GM20000 (cell line): ENCODE measurements at regions not wholly inside any gene's neighbourhood (a gene's known extent, or its start where the extent isn't known, plus 50 kb on each side); places are given as distances from the start of the nearest gene placed in this dataset.

Experiments
- DNase-seq: peaks from one replicate; pipeline ENCODE4 v3.0.0; 2012; ENCODE audit warnings: low spot score
- TF ChIP-seq, protein P1 (sequence below): IDR thresholded peaks from 2 replicates; pipeline ENCODE4 v1.5.1; 2012; ENCODE audit warnings: mild to moderate bottlenecking, control low read depth; ENCODE audit errors: extremely low read depth, missing control alignments

DNA sequence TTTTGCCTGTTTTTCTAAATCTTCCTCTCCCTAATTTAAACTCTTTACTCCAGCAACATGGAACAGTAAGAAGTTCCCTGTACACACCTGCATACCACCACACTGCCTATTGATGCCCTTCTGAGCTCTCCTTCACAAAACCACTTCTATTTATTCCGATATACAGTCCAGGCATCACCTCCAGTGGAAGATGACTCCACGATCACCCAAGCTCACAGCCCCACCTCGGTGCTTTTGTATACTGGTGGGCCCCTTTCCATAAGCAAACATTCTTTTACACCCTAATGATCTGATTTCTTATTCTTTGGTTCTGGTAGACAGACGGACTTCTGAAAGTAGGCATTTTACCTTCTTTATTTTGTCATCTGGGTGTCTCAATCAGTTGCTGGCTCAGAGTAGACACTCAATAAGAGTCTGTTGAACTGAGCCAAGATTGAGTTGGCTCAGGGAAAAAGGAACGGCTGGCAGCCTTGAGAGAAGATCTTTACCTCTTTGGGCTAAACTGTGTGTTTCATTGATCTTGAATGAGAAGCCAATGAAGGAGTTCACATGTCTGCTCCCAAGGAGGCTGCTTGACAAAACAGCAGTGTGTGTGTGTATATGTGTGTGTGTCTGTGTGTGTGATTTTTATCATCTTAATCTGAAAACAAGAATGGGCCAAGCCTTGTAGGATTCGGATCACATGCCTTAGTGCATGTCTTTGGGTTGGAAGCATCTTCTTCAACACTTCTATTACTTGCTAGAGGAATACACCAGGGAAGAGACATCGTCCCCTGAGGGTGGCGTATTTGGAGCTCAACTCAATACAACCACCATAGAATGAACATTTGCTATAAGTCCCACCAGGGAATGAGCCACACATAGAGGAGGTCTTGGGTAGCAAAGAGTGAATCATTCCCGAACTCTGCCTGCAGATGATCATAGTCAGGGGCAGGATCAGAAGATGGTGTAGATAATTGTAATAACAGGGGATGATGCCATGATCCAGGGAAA lies 341.8 kb downstream of the CYRIA start:
- TF ChIP-seq, protein P1, sequence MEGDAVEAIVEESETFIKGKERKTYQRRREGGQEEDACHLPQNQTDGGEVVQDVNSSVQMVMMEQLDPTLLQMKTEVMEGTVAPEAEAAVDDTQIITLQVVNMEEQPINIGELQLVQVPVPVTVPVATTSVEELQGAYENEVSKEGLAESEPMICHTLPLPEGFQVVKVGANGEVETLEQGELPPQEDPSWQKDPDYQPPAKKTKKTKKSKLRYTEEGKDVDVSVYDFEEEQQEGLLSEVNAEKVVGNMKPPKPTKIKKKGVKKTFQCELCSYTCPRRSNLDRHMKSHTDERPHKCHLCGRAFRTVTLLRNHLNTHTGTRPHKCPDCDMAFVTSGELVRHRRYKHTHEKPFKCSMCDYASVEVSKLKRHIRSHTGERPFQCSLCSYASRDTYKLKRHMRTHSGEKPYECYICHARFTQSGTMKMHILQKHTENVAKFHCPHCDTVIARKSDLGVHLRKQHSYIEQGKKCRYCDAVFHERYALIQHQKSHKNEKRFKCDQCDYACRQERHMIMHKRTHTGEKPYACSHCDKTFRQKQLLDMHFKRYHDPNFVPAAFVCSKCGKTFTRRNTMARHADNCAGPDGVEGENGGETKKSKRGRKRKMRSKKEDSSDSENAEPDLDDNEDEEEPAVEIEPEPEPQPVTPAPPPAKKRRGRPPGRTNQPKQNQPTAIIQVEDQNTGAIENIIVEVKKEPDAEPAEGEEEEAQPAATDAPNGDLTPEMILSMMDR: no peak

DNA sequence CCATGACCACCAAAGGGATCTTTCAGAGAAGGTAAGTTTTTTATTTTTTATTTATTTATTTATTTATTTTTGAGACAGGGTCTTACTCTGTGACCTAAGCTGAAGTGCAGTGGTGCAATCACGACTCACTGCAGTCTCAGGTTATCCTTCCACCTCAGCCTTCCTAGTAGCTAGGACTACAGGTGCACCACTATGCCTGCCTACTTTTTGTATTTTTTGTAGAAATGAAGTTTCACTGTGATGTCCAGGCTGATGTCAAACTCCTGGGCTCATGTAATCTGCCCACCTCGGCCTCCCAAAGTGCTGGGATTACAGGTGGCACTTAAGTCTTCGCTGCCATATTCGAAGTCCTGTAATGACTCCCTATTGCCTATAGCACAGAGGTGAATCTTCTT lies 342.5 kb downstream of the CYRIA start:
- TF ChIP-seq, protein P1: no peak
- no peak for DNase-seq

More for the DNA sequence above, 341.8 kb downstream of the CYRIA start:
- no peak for DNase-seq

DNA sequence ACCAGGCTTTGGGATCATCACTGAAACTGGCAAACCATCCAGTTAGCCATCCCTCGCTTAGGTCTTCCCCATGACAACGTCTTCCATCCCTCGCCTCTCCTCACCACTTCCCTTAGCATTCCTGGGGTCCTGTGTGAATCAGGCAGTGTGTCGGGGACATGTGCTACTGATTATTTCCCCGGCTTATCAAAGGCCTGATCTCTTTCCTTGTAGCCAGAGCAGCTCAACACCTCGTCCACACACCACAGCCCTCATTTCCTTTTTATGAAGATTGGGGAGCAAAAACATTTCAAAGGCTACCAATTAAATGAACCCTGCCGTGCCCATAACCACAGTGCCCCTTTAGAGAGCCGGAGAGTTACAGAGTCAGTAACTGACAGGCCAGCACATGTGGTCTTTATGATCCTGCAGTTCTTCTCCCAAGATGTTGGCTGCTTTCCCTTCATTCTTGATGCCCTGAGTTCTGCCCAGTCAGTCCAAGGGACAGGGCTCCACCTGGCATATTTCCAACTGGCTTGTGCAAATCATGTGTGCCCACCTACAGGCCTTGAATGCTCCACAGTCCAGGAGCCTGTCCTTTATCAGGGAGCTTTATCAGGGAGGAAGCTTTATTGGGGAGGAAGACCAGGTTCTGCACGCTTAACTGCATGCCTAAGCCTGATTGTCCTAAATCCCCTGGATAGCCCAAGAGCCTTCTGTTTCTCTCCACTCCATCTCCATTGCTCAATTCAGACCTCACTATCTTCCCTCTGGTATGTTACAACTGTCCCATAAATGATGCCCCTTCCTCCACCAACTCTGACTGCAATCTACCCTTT lies 343.1 kb downstream of the CYRIA start:
- TF ChIP-seq, protein P1: no peak
- DNase-seq: no peak

DNA sequence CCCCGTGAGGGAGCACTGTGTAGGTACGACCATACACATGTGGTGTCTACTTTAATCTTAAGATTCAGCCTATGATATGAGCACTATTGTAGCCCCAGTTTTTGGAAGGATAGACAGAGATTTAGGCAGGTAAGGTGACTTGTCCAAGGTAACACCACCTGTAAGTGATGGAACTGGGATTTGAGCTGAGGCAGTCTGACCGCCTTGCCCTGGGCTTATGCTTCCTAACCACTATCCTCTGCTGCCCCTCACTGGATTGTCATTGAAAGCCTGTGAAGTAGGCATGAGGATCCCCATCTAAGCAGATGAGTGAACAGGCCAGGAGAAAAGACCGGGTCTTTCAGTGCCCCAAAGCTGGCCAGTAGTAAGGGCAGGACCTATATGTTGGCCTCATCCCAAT lies 343.8 kb downstream of the CYRIA start:
- no peak for DNase-seq
- TF ChIP-seq, protein P1: no peak

DNA sequence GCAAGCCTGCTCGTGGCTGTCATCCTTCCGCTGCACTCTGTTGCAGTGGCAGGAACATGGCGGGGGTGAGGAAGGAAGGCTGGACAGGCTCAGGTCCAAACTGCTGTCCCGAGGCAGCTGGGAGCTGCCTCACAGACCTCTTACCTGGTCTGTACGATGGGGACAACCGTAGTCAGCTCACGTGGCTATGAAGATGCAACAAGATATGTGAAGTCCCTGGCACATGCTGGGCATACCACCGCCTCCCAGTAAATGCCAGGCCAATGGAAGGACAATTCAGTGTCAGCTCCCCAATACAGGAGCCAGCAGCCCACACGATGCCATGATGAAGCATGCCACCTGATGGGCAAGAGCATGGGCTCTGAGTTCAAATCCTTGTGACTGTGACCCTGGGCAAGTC lies 344.4 kb downstream of the CYRIA start:
- DNase-seq: no peak
- TF ChIP-seq, protein P1: no peak

DNA sequence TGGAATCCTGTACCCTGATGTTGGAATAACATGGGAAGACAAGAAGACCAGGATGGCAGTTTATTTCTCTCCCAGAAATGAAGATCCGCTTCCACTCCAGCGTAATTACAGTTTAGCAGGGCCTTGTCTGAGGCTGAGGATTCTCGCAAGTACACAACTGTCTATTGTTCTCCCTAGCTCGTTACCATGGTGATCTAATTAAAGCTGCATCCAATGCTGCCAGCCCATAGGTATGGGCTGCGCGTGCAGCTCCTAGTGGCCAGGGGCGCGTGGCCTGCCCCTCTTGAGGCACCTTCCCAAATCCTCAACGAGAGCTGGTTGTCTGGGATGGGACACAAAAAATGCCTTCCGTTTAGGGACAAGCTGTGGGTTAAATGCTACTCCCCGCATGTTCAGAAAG lies 344.9 kb downstream of the CYRIA start:
- no peak for DNase-seq
- TF ChIP-seq, protein P1: no peak

DNA sequence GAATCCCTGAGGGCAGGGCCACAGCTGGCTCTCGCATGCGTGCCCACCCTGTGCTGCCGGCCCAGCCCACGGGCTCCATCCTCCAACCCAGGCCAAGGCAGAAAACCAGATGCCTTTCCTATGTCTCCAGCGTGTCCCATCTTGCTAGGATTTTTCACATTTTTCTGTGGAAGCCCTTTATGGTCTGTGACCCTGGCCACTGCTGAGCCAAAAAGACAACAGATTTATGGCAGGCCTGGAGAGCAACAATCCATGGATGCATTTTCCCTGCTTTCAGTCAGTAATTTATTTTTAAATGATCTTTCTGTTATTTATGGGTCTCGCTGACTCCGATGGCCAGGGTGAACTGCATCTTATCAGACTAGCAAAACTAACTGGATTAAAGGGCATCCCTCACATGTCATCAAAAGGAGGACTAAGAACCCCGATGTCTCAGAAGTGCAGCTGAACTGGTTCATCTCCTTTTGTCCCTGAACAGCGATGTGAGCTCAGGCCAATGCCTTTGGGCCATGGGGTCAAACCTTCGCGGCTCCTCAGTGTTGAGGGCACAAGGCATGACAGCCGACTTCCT lies 346.0 kb downstream of the CYRIA start:
- DNase-seq: no peak
- TF ChIP-seq, protein P1: no peak
